GM12891 (cell line): ENCODE measurements at regions not wholly inside any gene's neighbourhood (a gene's known extent, or its start where the extent isn't known, plus 50 kb on each side); places are given as distances from the start of the nearest gene placed in this dataset.
"Not testable (repeated sequence)": the region's sequence is repeated elsewhere in the genome, so short reads cannot be mapped to it uniquely, and the experiment has no call there.

Source experiments
- DNase-seq: peaks from one replicate; pipeline ENCODE4 v3.0.0; 2011; ENCODE audit warnings: low spot score; ENCODE audit not compliant: insufficient read length
- FAIRE-seq: peaks from 2 replicates; lab custom pipeline; 2011; peaks lifted over from hg19 to GRCh38; lab: Jason Lieb, UNC
- PAX5 ChIP-seq: IDR thresholded peaks from 2 replicates; pipeline ENCODE4 v1.6.1; 2011; ENCODE audit warnings: low read length, moderate library complexity, mild to moderate bottlenecking; ENCODE audit not compliant: insufficient read depth, severe bottlenecking
- POLR2A ChIP-seq: IDR thresholded peaks from 2 replicates; pipeline ENCODE4 v1.6.1; 2011; ENCODE audit warnings: low read depth, low read length, control low read depth
- POLR2AphosphoS5 ChIP-seq: IDR thresholded peaks from 2 replicates; pipeline ENCODE4 v1.6.1; 2011; ENCODE audit warnings: low read depth, low read length, control low read depth
- POU2F2 ChIP-seq: IDR thresholded peaks from 2 replicates; pipeline ENCODE4 v1.6.1; 2011; ENCODE audit warnings: low read depth, mild to moderate bottlenecking, control low read depth, low read length, moderate library complexity
- SPI1 ChIP-seq: IDR thresholded peaks from 2 replicates; pipeline ENCODE4 v1.6.1; 2011; ENCODE audit warnings: low read depth, low read length, control low read depth
- TAF1 ChIP-seq: IDR thresholded peaks from 2 replicates; pipeline ENCODE4 v1.6.1; 2011; ENCODE audit warnings: low read depth, low read length, control low read depth

GRCh38 chr3:90069748-90070147 lies 962.3 kb downstream of the EPHA3 start:
- no peak for DNase-seq
- TF ChIP-seq TAF1 (no peak), PAX5 (no peak), POLR2A (no peak), POLR2AphosphoS5 (no peak), SPI1 (no peak), POU2F2 (no peak)
- FAIRE-seq, result no peak

GRCh38 chr3:90076136-90076535 lies 968.7 kb downstream of the EPHA3 start:
- DNase-seq (no peak), FAIRE-seq (no peak)
- TF ChIP-seq SPI1 (no peak), POLR2A (no peak), TAF1 (no peak), POU2F2 (no peak), POLR2AphosphoS5 (no peak), PAX5 (no peak)

GRCh38 chr3:90080988-90081387 lies 973.6 kb downstream of the EPHA3 start:
- DNase-seq, result no peak
- no peak for FAIRE-seq
- TF ChIP-seq POLR2A (no peak), SPI1 (no peak), POU2F2 (no peak), PAX5 (no peak), TAF1 (no peak), POLR2AphosphoS5 (no peak)

- FAIRE-seq, DNase-seq: not testable (repeated sequence)
Measured at GRCh38 chr3:90086297-90086696, 978.9 kb downstream of the EPHA3 start.

GRCh38 chr3:90087703-90088102 lies 980.3 kb downstream of the EPHA3 start:
- DNase-seq, result no peak
- TF ChIP-seq SPI1, result no peak
- no peak for TF ChIP-seq POU2F2
- TF ChIP-seq POLR2A, result no peak
- TF ChIP-seq TAF1, result no peak
- TF ChIP-seq POLR2AphosphoS5, result no peak
- TF ChIP-seq PAX5, result no peak
- FAIRE-seq, result no peak

- no peak for DNase-seq
- no peak for TF ChIP-seq POLR2A
- TF ChIP-seq PAX5, result no peak
- no peak for TF ChIP-seq TAF1
- no peak for TF ChIP-seq SPI1
- no peak for TF ChIP-seq POU2F2
- no peak for TF ChIP-seq POLR2AphosphoS5
- no peak for FAIRE-seq
Measured at GRCh38 chr3:90091549-90091948, 984.1 kb downstream of the EPHA3 start.

GRCh38 chr3:90092994-90093393 lies 985.6 kb downstream of the EPHA3 start:
- no peak for DNase-seq
- no peak for FAIRE-seq
- TF ChIP-seq POLR2AphosphoS5 (no peak), SPI1 (no peak), PAX5 (no peak), POLR2A (no peak), POU2F2 (no peak), TAF1 (no peak)

GRCh38 chr3:90095811-90096210 lies 988.4 kb downstream of the EPHA3 start:
- DNase-seq, result no peak
- TF ChIP-seq POLR2AphosphoS5 (no peak), POU2F2 (no peak), SPI1 (no peak), POLR2A (no peak), TAF1 (no peak), PAX5 (no peak)
- FAIRE-seq, result no peak

- no peak for DNase-seq
- FAIRE-seq, result no peak
- TF ChIP-seq POU2F2 (no peak), SPI1 (no peak), POLR2A (no peak), TAF1 (no peak), PAX5 (no peak), POLR2AphosphoS5 (no peak)
Measured at GRCh38 chr3:90099493-90099892, 992.1 kb downstream of the EPHA3 start.

- DNase-seq (no peak), FAIRE-seq (no peak)
- TF ChIP-seq SPI1 (no peak), POU2F2 (no peak), PAX5 (no peak), POLR2AphosphoS5 (no peak), TAF1 (no peak), POLR2A (no peak)
Measured at GRCh38 chr3:90102146-90102545, 994.7 kb downstream of the EPHA3 start.

- no peak for FAIRE-seq
- TF ChIP-seq TAF1 (no peak), POLR2AphosphoS5 (no peak), PAX5 (no peak), SPI1 (no peak), POLR2A (no peak), POU2F2 (no peak)
- no peak for DNase-seq
Measured at GRCh38 chr3:90121326-90121725, 1013.9 kb downstream of the EPHA3 start.
